ENCODE measurements at regions not wholly inside any gene's neighbourhood (a gene's known extent, or its start where the extent isn't known, plus 50 kb on each side); places are given as distances from the start of the nearest gene placed in this dataset.

DNA sequence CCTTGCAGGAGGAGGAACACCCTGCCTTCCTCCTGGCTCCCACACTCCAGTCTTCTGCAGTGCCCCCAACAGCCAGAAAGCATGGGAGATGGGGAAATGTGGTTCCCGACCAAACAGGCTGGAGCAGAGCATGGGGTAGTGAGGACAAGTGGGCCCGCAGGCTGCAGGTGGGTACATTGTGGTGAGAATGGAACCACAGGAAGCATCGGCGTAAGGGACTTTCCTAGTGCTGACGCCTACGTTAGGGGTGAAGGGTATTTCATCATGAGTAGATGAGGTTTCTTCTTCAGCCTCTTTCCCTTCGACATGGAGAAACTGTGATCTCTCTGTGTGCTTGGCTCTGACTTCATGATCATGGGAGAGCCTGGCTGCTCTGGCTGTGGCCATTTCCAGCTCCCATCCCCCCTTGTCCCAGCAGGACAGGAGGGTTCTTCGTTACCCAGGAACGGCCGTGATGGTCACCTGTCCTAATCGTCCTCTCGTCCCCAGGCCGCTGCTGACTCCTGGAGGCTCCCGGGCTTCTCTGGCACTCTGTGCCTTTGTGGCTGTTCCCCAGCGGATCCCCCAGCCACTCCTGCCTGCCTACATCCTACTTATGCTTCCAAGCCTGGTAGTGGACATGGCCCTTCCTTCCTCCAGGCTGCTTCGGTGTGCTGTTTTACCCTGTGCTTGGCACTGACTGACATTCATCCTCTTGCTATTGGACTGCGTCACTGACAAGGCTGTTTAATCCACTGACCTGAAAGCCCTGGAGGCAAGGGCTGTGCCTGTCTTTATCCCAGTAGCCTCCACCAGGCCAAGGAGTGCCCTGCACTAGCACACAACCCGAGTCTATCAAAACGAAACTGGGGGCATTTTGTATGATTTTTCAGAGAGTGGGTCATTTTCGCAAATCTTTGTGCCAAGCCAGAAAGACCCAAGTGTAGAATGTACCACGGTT is 65.2 kb upstream of the CECR2 start:
- TF ChIP-seq, protein P1, sequence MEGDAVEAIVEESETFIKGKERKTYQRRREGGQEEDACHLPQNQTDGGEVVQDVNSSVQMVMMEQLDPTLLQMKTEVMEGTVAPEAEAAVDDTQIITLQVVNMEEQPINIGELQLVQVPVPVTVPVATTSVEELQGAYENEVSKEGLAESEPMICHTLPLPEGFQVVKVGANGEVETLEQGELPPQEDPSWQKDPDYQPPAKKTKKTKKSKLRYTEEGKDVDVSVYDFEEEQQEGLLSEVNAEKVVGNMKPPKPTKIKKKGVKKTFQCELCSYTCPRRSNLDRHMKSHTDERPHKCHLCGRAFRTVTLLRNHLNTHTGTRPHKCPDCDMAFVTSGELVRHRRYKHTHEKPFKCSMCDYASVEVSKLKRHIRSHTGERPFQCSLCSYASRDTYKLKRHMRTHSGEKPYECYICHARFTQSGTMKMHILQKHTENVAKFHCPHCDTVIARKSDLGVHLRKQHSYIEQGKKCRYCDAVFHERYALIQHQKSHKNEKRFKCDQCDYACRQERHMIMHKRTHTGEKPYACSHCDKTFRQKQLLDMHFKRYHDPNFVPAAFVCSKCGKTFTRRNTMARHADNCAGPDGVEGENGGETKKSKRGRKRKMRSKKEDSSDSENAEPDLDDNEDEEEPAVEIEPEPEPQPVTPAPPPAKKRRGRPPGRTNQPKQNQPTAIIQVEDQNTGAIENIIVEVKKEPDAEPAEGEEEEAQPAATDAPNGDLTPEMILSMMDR (IDR thresholded peaks at IDR 0.05), result no peak
- no peak for TF ChIP-seq EZH2phosphoT487 (IDR thresholded peaks at IDR 0.05)

Data from neural progenitor cell (in vitro differentiated cells).